Neural cell (in vitro differentiated cells): ENCODE measurements at regions not wholly inside any gene's neighbourhood (a gene's known extent, or its start where the extent isn't known, plus 50 kb on each side); places are given as distances from the start of the nearest gene placed in this dataset.

ENCODE experiments used
- H2AFZ ChIP-seq: fragments of 200-600, 300-800 bp; sonication (generic), shearing (Covaris generic); 2 replicates; pipeline ENCODE4 v1.6.0; 2014; ENCODE audit warnings: low read depth, mild to moderate bottlenecking, antibody characterized with exemption, low read length, moderate library complexity
- H3F3A ChIP-seq: fragments of 200-600 bp; shearing (Covaris generic); 2 replicates; pipeline ENCODE4 v1.6.1; 2016; ENCODE audit warnings: mild to moderate bottlenecking, moderate library complexity, mixed read lengths, antibody characterized with exemption, low read length; ENCODE audit not compliant: insufficient read depth, poor library complexity, severe bottlenecking
- H3K27ac ChIP-seq: fragments of 200-600, 300-800 bp; sonication (generic), shearing (Covaris generic); 2 replicates; pipeline ENCODE4 v1.5.1; 2014; ENCODE audit warnings: mild to moderate bottlenecking, low read length, moderate library complexity
- H3K27me3 ChIP-seq: fragments of 300-800, 200-600 bp; sonication (generic), shearing (Covaris generic); 2 replicates; pipeline ENCODE4 v1.6.0; 2014; ENCODE audit warnings: mild to moderate bottlenecking, low read depth, low read length, moderate library complexity; ENCODE audit not compliant: insufficient read depth
- H3K36me3 ChIP-seq: fragments of 300-800, 200-600 bp; sonication (generic), shearing (Covaris generic); 2 replicates; pipeline ENCODE4 v1.5.1; 2014; ENCODE audit warnings: mild to moderate bottlenecking, antibody characterized with exemption, low read length, moderate library complexity; ENCODE audit not compliant: insufficient read depth
- H3K4me2 ChIP-seq: fragments of 300-800, 200-600 bp; sonication (generic), shearing (Covaris generic); 2 replicates; pipeline ENCODE4 v1.6.0; 2014; ENCODE audit warnings: mild to moderate bottlenecking, low read length
- H3K4me3 ChIP-seq: fragments of 300-800, 200-600 bp; sonication (generic), shearing (Covaris generic); 2 replicates; pipeline ENCODE4 v1.5.1; 2014; ENCODE audit warnings: mild to moderate bottlenecking, low read length, moderate library complexity
- H3K79me2 ChIP-seq: fragments of 200-600 bp; shearing (Covaris generic); replicated peaks from 2 replicates; pipeline ENCODE4 v1.6.0; 2014; ENCODE audit warnings: mild to moderate bottlenecking, low read length, moderate library complexity; ENCODE audit not compliant: insufficient read depth
- H3K9ac ChIP-seq: fragments of 300-800, 200-600 bp; sonication (generic), shearing (Covaris generic); 2 replicates; pipeline ENCODE4 v1.6.1; 2016; ENCODE audit warnings: mild to moderate bottlenecking, low read length, mixed read lengths
- H3K9me2 ChIP-seq: fragments of 200-600 bp; shearing (Covaris generic); 2 replicates; pipeline ENCODE4 v1.6.1; 2016; ENCODE audit warnings: mild to moderate bottlenecking, low read length, mixed read lengths; ENCODE audit not compliant: insufficient read depth
- H3K9me3 ChIP-seq: fragments of 200-600, 300-800 bp; sonication (generic), shearing (Covaris generic); 2 replicates; pipeline ENCODE4 v1.6.1; 2016; ENCODE audit warnings: mild to moderate bottlenecking, mixed run types, low read length, moderate library complexity, mixed read lengths
- H4K20me1 ChIP-seq: fragments of 200-600 bp; shearing (Covaris generic); 2 replicates; pipeline ENCODE4 v1.6.1; 2016; ENCODE audit warnings: mild to moderate bottlenecking, mixed run types; ENCODE audit not compliant: insufficient read depth
- CTCF ChIP-seq: fragments of 450-650 bp; IDR thresholded peaks from 2 replicates; pipeline ENCODE4 v1.5.1; 2014; ENCODE audit warnings: antibody characterized with exemption, mild to moderate bottlenecking, moderate library complexity; ENCODE audit not compliant: poor library complexity, severe bottlenecking
- EP300 ChIP-seq: fragments of 450-650 bp; conservative IDR thresholded peaks from 2 replicates; pipeline ENCODE4 v1.6.1; 2014; ENCODE audit warnings: antibody characterized with exemption, mild to moderate bottlenecking, moderate library complexity; ENCODE audit not compliant: poor library complexity, severe bottlenecking
- EZH2 ChIP-seq: fragments of 200-600, 300-800 bp; shearing (Covaris generic), sonication (generic); IDR thresholded peaks from 2 replicates; pipeline ENCODE4 v1.6.1; 2014; ENCODE audit warnings: antibody characterized with exemption, low read length, borderline replicate concordance, mild to moderate bottlenecking; ENCODE audit not compliant: insufficient read depth, poor library complexity, severe bottlenecking
- MXI1 ChIP-seq: fragments of 450-650 bp; conservative IDR thresholded peaks from 2 replicates; pipeline ENCODE4 v1.6.1; 2014; ENCODE audit warnings: antibody characterized with exemption, mild to moderate bottlenecking; ENCODE audit not compliant: poor library complexity, severe bottlenecking
- POLR2AphosphoS5 ChIP-seq: IDR thresholded peaks from 2 replicates; pipeline ENCODE4 v1.6.1; 2012
- RAD21 ChIP-seq: fragments of 450-650 bp; conservative IDR thresholded peaks from 2 replicates; pipeline ENCODE4 v1.6.1; 2014; ENCODE audit warnings: antibody characterized with exemption, mild to moderate bottlenecking, moderate library complexity
- REST ChIP-seq: IDR thresholded peaks from 2 replicates; pipeline ENCODE4 v1.6.1; 2012; ENCODE audit warnings: borderline replicate concordance
- SMC3 ChIP-seq: fragments of 450-650 bp; conservative IDR thresholded peaks from 2 replicates; pipeline ENCODE4 v1.6.1; 2014; ENCODE audit warnings: antibody characterized with exemption, mild to moderate bottlenecking, moderate library complexity; ENCODE audit not compliant: poor library complexity
- TAF1 ChIP-seq: IDR thresholded peaks from 2 replicates; pipeline ENCODE4 v1.6.1; 2012; ENCODE audit warnings: low read depth

- Histone ChIP-seq H3K9ac (no peak overlapping the region), H2AFZ (no peak overlapping the region), H3K9me2 (no peaks in the 10 kb centered on the region), H3K27me3 (no peaks in the 10 kb centered on the region), H4K20me1 (no peaks in the 10 kb centered on the region), H3K36me3 (no peaks in the 10 kb centered on the region), H3K4me2 (no peak overlapping the region), H3F3A (no peaks in the 10 kb centered on the region), H3K79me2 (no peaks in the 10 kb centered on the region), H3K4me3 (no peak overlapping the region), H3K27ac (no peak overlapping the region), H3K9me3 (no peaks in the 10 kb centered on the region)
- TF ChIP-seq MXI1, result no peak
- no peak for TF ChIP-seq POLR2AphosphoS5
- no peak for TF ChIP-seq TAF1
- no peak for TF ChIP-seq CTCF
- no peak for TF ChIP-seq RAD21
- no peak for TF ChIP-seq REST
- TF ChIP-seq SMC3, result no peak
- TF ChIP-seq EZH2, result no peak
- TF ChIP-seq EP300, result no peak
Measured at GRCh38 chr3:191721390-191721861, 260.5 kb downstream of the PYDC2 start.

GRCh38 chr3:191721990-191722389 is 261.0 kb downstream of the PYDC2 start:
- H3K79me2 ChIP-seq, result no peaks in the 10 kb centered on the region
- H3K9me2 ChIP-seq, result no peaks in the 10 kb centered on the region
- H3K4me3 ChIP-seq, result no peak overlapping the region
- no peak overlapping the region for H3K9ac ChIP-seq
- no peaks in the 10 kb centered on the region for H3F3A ChIP-seq
- no peaks in the 10 kb centered on the region for H4K20me1 ChIP-seq
- H3K27me3 ChIP-seq, result no peaks in the 10 kb centered on the region
- no peaks in the 10 kb centered on the region for H3K36me3 ChIP-seq
- H2AFZ ChIP-seq, result no peak overlapping the region
- H3K4me2 ChIP-seq, result no peak overlapping the region
- no peaks in the 10 kb centered on the region for H3K9me3 ChIP-seq
- TF ChIP-seq SMC3 (no peak), MXI1 (no peak), POLR2AphosphoS5 (no peak), CTCF (no peak)
- no peak overlapping the region for H3K27ac ChIP-seq
